COR-L47 (cell line): ENCODE measurements at regions not wholly inside any gene's neighbourhood (a gene's known extent, or its start where the extent isn't known, plus 50 kb on each side); places are given as distances from the start of the nearest gene placed in this dataset.
"Not testable (repeated sequence)": the region's sequence is repeated elsewhere in the genome, so short reads cannot be mapped to it uniquely, and the experiment has no call there.

Source experiments
- DNase-seq: peaks from one replicate; lab custom pipeline; 2025; lab: John Stamatoyannopoulos, UW

DNA sequence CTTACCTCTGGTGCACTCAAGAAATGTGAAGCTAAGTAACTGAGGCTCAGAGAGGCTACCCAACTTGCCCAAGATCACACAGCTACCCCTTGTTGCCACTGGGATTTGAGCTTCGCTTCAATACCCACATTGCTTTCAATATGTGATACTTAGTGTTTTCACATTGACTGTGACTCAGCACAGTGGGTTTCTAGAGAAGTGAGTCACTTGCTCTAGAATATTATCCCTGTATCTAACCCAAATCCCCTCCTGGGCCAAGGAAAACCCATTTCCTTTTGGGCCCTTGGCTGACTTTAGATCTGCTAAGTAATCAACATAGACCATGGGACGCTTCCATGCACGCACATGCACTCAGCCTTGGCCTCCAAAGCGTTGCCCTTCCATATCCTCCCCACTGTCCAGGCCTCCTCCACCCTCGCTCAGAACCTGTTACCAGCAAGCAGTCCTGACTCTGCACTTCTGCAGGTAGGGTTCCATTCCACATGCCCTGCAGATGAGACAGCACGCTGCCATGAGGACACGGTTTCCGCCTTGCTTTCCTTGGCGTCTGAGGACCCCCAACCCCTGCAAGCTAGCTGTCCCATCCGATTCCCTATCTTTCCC, 87.7 kb upstream of the CHST15 start:
- DNase-seq: no peak

DNA sequence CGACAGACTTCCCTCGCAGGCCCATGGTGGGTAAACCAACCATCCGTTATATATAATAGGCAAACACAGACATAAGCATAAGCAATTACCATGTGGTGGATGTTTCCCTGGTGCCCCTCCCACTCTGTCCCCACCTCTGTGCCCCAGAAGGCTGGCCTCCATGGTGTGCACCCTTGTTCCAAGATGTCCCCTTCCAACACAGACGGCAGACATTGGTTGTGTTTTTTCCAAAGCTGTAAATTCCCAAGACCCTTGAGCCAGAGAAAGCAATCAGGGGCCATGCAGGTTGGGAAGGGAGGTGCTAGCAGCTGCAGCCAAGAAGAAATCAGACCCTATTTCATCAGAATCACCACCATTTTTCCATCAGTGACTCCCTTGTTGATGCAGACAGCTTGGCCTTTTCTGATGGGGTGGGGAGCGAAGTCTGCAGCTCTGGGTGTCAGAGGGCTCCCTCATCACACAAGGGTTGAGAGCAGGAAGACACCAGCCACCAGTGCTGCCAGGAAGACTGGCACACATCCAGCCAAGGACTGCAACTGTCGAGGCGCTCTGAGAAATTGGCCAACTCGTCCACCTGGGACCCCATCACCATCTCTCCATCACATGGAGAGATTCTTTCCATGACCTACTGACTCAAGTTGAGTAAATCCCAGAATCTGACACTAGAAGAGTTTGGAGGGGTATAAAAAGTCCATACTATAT, 86.8 kb upstream of the CHST15 start:
- DNase-seq: no peak

DNA sequence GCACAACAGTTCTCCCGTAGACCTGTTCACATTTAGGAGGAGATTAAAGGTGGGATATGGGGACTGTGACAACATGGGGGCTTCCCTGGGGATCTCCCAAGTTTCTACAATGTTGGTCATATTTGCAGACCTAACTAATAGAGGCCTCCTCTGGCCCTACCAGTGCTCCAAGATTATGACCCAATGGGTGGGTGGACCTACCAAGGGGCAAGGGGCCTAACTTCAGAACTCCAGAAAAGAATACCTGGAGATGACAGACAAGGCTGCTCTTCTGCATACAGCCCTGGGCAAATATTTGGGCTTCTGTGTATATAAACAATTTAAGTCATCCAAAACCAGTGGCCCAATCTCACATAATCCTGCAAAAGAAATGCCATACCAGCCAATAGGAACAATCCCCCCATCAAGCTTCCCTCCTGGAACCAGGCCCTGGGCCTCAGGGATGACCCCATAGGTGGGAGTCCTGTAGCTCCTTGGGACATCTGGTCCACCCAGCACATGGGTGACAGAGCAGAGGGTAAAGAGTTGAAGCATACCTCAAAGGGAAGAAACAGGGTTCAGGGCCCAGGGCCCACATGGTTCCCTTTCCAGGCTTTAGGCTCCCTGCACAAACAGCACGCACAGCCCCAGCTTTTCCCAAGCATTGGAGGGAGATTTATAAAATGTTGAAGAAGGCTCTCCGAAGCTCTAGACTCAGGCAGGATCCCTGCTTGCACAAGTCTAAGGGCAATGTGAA, 86.1 kb upstream of the CHST15 start:
- no peak for DNase-seq

DNA sequence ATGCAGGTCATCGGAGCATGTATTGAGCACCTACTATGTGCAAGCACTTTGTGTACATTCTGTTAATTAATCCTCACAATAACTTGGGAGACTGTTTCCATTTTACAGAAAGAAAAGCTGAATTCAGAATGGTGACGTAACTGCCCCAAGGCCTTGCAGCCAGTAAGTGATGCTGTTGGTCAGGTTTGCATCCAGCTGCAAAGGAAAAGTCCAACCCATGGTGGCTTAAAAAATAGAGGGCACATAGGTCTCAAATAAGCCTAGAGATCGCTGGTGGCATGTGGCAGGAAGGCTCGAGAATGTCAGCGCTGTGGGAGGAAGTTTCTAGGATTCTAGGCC, 83.8 kb upstream of the CHST15 start:
- no peak for DNase-seq

DNA sequence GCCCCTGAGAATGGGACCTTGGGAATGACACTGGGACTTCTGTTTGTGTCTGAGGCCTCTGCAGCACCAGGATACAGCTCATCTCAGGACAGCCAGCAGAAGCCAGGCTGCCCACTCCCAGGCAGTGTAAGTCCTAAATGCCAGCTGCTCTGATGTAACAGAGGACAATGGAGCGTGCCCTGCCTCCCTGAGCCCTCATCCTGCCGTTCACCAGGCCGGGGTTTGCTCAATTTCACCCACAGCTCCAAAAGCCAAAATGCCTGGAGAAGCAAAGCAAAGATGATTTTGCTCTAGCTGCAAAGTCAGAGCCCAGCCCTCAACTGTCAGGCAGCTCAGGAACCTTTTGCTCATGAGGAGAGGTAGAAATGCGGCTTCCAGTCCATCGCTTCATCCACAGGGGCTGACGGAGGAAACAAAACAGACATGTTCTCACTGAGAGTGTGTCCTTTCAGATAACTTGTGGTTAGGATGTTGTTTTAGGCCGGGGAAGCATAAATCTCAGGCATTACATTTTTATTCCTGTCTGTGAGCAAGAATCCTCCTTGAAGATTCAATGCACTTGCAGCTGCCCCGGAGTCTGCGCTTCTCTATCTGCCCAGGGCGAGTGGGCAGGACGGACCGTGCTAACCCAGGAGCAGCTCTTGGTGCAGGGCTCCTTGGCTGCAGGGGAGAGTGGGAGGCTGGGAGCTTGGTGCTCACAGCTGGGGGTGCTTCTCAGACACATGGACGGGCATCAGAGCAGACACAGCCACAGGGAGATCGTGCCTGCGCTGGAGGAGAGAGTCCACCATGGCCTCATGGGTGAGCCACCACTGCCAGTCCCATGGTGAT, 83.2 kb upstream of the CHST15 start:
- no peak for DNase-seq

DNA sequence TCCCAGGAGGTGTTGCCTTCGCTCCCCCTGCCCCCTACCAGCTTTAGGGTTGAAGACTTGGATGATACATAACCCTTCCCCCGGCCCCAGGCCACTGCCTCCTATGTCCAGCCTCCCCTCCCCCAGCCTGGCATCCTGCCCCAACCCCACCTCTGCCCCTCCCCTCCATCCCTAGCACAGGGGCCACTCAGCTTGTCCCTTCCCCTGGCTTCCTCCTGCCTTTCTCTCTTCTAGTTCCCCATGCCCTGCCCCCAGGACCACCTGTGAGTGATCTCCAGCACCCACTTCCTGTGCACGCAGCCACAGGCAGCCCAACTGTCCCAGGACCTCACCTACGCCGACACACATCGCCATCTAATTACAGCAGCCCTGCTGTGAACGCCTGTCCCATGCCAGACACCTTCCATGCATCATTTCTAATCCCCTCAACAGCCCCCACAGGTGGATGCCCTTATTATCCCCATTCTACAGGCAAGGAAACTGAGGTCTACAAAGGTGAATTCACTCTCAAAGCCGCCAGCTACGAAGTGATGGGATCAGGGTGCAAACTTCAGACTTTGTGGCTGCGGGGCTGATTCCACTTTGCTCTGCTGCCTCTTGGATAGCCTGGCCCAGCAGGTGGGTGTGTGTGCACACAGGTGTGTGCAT, 82.4 kb upstream of the CHST15 start:
- no peak for DNase-seq

DNA sequence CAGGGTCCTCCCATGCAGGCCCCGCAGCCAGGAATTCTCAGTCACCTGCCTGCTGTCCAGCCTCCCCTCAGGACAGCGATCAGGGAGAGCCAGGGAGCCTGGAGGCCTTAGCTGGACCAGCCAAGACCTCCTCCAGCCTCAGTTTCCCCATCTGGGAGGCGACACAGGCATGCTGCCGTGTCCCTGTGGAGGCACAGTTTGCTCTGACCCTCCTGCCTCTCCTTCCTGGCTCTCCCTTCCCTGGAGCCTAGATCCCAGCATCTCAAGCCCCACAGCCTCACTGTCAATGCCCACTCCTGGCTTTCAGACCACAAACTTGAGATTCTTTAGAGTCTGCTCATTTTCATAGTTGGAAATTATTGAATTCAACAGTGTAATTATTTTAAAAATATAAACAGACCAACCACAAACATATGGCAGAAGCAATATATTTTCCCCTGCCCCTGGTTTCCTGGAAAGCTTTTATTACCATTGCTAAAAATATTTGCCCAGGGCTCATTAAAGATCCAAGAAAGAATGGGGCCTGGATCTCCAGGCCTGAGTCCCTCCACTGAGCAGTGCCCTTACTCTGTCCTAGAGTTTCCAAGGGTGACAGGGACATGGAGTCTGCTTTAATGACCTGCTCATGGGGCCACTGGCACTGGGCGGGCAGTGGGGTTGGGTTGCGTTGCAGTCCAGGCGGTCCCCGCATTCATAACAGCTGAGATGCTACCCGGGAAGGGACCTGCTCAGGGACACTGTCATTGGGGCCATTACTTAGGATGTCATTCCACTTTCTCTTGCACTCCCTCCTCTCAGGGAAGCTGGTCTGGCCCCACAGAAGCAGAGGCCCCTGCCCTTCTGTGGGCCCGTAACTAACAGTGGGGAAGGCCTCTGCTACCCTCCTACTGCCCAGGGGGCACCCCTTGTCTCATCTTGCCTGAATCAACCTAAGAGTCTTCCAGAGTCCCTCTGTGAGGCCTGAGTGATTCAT, 81.6 kb upstream of the CHST15 start:
- no peak for DNase-seq

DNA sequence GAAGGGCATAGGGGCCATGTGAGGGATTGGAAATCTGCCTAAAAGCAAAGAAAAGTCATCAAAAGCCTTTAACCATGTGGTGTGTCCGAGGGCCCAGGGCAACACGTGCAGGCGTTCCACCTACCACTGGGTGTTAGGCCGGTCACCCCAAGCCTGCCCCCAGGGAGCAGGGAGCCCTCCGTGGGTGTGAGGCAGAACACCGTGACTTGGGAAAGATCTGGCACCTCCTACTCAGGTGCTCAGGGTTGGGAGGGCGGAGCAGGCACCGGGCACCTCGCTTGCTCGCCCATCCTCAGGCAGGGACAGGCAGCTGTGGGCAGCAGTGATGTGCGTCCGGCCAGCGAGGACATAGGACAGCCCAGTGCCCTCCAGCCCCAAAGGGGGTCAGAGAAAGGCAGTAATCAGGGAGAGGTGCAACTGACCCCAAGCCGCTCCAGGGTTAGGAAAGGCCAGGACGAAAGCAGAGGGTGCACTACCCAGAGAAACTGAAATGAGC, 80.7 kb upstream of the CHST15 start:
- no peak for DNase-seq

DNA sequence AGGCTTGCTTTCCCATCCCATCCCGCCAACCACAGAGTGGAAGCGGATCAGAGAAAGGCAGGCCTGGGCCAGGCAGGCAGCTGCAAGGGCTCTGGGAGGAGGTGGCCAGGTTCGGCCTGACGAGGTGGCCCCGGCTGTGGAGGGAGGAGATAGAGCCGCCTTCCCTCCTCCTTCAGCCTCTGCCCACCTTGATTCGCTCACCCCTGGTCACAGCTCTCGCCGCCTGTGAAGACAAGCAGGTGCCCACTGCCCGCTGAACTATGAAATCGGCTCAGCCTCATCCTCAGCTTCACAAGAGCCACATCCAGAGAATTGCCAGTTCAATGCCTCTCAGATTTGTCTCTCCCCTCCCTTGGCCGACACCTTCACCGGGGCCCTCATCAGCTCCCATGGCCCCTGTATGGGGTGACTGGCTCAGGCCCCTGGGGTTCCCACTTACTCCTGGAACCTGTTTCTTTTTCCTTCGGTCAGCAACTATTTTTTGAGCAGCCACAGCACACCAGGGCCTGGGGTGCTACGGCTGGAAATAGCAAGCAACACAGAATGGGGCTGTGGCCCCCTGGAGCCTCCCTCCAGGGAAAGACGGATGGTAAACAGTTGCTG, 80.0 kb upstream of the CHST15 start:
- DNase-seq: no peak

DNA sequence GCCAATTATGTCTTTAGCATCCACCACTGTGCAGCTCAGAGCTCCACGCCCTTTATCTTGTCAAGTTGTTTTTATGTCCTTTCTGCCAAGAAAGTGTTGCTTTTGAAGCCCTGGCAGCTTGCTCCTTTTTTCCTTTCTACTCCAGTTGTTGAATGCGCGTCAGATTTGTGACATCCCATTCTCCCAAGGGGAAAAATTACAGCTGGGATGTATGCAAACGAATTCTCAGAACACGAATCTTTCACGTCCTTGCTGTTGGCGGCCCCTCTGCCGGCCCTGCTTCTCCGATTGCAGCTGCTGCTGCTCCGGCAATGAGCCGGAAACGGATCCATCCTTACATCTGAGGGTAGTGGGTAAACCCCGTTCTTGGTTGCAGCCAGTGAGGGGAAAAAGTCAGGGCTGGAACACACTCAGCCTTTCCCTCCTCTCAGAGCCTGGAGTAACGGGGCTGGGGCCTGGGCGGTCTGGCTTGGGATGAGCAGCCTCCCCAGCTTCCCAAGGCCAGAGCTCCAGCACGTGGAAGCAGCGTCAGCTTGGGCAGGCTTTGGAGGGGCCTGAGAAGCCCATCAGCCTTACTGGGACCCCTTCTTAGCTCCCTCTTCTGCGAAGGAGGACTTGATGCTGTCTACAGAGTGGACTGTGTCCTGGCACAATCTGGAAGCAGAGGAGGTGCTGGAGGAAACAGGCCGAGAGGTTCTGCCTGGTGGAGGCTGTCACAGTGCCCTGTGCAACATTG, 79.0 kb upstream of the CHST15 start:
- no peak for DNase-seq

DNA sequence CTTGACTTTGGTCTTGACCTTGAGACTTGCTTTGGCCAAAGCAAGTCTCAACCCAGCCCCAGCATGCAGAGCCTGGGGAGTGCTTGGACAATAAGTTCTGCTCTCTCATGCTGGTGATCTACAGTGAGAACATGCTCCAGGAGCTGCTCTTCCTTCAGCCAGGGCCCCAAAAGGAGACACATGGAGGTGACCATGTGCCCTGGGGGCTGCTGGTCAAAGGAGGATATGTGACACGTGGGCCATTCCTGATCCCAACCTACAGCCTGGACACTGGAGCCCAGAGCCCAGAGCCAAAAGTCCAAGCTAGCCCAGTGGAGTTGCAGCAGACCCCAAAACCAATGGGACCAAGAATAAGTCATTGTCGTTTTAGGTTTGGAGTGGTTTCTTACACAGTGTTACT, 78.2 kb upstream of the CHST15 start:
- DNase-seq: no peak

DNA sequence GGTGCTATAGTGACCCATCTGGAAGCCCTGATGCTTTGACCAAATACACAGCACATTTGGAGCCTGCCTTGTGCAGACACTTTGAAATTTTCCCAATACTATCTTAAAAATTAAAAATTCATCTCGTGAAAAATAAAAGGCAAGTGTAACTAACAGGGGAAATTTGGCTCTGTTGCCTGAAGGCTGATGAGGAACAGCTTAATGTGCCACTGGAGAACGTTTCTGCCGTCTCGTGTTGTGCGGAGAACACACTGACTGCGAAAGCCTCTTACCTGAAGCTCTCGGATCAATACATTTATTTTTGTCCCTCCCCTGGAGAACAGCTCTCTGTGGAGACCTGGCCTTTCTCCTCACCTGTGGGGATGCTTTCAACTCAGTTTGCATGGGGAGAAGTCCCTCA, 77.2 kb upstream of the CHST15 start:
- DNase-seq: no peak

DNA sequence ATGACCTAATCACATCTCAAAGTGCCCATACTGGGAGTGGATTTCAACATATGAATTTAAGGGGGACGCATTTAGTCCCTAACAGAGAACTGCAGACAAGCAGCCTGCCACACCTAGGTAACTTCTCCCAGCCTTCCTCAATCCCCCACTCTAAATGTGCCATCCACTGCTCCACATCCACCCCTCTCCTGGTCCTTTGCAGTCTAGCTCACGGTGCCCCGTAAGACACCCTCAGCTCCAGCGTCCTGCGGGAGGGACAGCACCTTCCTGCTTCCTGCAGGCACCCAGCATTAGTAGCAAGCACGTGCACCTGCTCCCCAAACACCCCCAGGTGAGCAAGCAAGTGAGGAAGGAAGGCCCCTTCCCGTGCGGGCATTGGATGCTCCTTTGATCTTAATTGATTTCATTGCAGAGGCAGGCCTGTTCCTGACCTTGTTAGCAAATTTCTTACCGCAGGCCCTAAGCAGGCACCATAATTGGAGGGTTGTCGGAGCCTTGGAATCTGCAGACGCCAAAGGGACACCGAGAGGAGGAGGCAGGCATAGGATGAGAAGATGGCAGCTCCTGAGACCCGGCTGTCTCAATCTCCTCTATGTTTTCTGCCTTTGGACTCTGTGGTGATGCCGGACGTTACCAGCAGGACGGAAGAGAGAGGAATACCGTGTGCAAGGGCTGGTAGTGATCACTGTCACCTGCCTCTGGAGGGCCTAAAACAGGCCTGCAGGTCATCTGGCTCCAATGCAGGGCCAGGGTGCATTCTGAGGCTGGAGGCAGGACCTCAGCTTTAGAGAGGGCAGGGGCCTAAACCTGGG, 75.8 kb upstream of the CHST15 start:
- no peak for DNase-seq

DNA sequence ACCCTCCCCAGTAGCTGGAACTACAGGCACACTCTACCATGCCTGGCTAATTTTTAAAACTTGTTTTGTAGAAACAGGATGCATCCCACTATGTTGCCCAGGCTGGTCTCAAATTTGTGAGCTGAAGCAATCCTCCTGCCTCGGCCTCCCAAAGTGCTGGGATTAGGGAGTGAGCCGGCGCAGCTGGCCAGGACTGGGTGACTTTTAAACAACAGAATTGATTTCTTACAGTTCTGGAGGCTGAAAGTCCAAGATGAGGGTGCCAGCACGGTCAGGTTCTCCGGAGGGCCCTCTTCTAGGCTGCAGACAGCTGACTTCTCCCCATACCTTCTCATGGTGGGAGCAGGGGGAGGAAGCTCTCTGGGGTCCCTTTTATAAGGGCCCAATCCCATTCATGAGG, 75.2 kb upstream of the CHST15 start:
- no peak for DNase-seq

DNA sequence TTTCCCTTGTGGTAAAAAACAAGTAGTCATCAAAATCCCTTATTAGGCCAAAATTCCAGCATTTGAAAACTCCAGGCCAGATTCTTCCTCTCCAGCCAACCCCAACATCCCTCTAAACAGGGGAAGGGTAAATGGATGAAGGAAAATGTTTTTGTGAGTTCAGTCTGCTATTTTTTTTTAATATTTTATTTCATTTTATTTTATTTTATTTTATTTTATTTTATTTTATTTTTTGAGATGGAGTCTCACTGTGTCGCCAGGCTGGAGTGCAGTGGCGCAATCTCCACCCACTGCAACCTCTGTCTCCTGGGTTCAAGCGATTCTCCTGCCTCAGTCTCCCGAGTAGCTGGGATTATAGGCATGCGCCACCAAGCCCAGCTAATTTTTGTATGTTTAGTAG, 74.5 kb upstream of the CHST15 start:
- not testable (repeated sequence) for DNase-seq

DNA sequence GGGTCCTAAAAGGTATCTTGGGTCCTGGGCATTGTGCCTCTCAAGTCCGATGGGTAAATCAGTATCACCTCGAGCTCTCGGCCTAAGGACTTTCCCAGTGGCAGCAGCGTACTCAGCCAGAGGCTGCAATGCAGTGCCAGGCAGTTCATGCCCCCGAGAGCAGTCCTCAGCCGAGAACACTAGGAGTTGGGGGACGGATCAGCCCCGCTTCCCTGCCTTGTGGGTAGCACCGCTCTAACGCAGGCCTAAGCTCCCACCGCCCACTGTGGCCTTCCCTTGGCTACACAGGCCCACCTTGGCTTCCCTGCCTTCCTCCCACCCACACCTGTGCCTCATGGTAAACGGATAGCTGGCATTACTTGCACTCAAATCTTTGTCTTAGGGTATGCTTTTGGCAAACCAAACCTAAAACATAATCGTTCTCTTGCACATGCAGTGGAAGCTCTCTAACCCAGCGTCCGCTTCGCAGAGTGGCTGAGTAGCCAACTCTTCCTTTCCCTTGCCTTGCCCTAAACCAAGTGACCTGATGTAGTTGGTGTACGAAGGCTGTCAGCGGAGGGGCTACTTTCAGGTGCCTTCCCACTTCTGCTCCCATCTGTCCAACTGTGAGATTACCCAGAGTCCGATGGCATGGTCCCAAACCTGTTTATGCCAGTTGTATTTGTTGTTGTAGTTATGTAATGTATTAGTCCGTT, 73.2 kb upstream of the CHST15 start:
- DNase-seq: no peak

DNA sequence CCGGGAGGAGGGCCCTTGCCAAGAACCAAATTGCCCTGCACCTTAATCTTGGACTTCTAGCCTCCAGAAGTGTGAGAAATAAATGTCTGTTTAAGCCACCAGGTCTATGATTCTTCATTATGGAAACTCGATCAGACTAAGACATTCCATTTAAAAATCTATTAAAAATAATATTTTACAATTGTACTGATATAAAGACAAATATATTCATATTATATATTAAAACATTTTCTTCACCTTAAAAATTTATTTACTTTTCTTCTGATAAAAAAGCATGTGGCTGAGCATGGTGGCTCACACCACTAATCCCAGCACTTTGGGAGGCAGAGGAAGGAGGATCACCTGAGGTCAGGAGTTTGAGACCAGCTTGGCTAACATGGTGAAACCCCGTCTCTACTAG, 72.4 kb upstream of the CHST15 start:
- DNase-seq: no peak

DNA sequence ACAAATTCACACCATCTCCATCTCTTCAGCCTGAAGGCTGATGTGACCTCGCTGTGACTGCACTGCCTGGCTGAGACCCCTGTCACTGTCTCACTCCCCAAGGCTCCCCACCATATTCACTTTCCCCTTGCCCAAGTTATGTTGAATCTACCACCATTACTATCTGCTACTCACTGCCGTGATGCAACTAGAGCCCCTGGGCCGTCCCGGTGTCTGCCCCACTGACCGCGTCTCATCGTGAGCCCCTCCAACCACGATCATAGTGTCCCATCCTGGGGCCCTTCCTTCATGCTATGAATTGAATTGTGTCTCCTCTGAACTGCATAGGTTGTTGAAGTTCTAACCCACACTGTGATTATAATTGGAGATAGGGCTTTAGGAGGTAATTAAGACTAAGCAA, 71.9 kb upstream of the CHST15 start:
- no peak for DNase-seq
